Occipital lobe (tissue), 1 donor: ENCODE measurements at regions not wholly inside any gene's neighbourhood (a gene's known extent, or its start where the extent isn't known, plus 50 kb on each side); places are given as distances from the start of the nearest gene placed in this dataset.
"Not testable (repeated sequence)": the region's sequence is repeated elsewhere in the genome, so short reads cannot be mapped to it uniquely, and the experiment has no call there.

Experiments
- DNase-seq: peaks from one replicate; lab custom pipeline; 2025; lab: John Stamatoyannopoulos, UW

GRCh38 chr9:107856633-107857032 is 367.1 kb upstream of the KLF4 start:
- no peak for DNase-seq

DNA sequence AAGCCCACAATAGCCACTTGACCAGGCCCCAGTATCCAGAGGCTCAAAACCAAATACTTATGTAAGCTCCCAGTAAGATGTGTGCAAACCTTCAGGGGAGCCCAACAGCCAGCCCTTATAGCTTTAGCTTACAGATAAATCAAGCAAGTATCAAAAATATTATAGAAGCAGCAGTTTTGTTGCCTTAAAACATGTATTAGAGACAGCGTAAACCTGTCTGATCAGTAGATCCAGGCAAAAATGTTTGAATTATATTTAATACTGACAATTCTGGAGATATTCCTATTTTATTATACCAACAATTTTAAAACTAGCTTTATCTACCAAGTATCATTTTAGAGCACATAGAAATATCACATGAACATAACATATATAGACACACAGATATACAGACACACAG is 365.6 kb upstream of the KLF4 start:
- DNase-seq = no peak

- DNase-seq = no peak
Measured at GRCh38 chr9:107853461-107853860, 363.9 kb upstream of the KLF4 start.

GRCh38 chr9:107852891-107853290 is 363.3 kb upstream of the KLF4 start:
- no peak for DNase-seq

DNA sequence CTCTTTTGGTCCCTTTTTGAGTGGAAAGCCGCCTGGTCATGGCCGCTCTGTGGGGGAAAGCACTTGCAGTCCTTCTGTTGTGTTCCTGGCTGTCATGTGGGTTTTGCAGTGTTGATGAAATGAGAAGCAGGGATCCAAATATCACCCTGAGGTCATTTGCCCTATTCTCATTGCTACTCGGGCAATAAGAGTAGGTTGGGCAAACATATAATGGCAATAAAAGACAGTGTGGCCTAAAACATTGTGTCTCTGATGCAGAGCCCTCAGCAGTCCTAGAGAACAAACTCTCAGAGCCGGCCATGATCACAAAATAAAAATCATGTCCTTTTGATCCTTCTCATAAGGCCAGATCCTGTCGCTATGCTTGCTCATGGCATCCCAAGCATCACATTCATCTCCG is 361.1 kb upstream of the KLF4 start:
- no peak for DNase-seq

DNA sequence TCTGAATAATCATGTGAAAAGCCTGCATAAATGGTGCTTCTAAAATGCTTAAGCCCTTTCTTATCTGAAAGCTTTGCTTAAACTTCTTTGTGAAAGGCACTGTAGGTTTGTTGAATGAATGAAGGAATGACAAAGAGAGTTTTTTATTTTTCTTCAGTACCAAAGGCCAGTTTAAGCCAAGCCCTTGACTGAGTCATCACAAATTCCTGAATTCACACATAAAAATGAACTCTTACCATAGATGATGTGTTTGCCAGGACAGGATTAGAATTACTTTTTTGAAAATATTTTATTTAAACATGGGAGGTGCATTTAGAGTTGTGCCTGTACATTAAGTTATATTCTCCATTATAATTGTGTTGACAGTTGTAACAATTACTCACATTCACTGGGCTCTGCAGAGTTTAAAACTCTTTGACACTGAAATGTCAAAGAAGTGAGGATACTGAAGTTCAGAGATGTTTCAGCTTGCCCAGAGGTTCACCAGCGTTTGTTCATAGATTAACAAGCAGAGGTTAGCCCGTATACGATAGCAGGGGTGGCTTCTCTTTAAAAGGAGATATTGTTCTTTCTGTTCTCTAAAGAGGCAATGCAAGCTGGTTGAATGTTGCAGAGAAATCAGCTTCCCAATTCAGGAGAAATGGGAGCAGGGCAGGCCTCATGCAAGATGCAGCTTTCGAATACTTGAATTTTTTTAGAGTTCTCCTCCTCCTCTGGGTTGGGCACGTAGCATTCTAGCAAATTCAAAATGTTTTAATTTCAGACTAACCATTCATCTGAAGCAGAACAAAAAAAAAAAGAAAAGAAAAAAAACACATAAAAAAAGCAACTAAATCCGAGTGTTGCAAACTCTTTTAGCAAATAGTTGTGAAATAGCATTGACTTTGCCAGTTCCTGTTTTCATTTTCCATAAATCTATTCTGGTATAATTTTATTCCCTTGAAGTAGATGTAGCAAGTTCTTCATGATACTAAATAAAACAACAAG is 358.7 kb upstream of the KLF4 start:
- DNase-seq = no peak

- DNase-seq = no peak
Measured at GRCh38 chr9:107842530-107842929, 353.0 kb upstream of the KLF4 start.

GRCh38 chr9:107841076-107841475 is 351.5 kb upstream of the KLF4 start:
- no peak for DNase-seq

DNA sequence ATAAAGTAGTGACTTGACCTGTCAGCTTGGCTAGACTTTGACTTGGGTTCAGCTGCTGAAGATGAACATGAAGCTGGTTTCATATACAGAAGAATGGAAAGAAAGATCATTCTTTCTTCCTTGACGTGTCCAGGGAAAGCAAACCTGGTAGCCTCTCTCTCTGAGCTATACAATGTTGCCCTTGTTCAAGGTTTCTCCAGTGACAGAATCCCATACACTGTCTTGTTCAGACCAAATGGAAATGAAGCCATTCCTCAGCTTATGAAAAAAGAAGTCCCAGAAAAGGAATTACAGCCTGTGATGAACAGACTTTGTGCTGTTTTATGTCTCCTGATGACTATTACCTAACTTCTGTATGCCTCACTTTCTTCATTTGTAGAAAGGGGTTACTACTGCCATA is 349.8 kb upstream of the KLF4 start:
- no peak for DNase-seq

- no peak for DNase-seq
Measured at GRCh38 chr9:107838766-107839165, 349.2 kb upstream of the KLF4 start.

GRCh38 chr9:107836300-107836699 is 346.7 kb upstream of the KLF4 start:
- DNase-seq = no peak

DNA sequence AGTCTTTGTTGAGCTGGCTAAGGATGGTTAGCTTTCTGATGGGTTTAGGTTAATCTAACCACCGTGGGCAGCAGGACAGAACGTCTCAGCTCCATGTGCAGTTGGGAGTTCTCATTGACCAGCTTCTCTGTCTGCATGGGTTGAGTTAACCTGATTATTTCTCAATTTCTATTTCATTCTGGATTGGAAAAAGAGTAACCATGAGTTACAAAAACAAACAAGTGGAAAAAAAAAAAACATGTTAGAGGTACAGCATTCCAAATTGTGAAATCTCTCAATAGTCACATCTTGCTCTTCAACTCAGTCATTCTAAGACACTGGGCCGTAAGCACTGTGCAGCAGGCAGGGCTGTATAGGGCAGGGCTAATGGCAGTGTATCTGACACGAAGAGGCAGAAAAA is 343.7 kb upstream of the KLF4 start:
- no peak for DNase-seq

DNA sequence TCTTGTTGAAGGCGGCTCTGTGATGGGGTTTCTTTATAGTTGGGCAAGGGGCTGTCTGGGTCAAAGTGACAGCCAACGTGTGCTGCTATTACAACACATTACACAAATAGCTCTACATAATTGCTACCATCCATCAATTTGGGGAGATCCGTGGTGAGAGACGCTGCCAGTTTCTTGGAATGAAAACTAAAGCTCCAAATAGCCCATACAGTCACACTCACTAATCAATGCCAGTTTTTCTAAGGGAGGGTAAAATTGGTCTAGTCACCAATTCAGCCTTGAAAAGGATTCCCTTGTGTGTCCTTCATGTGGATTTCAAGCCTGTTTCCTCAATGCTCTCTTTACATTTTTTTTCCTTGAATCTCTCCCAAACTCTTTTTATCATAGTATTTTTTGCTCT is 343.3 kb upstream of the KLF4 start:
- no peak for DNase-seq

- no peak for DNase-seq
Measured at GRCh38 chr9:107830479-107830878, 340.9 kb upstream of the KLF4 start.

- no peak for DNase-seq
Measured at GRCh38 chr9:107827884-107828283, 338.3 kb upstream of the KLF4 start.

DNA sequence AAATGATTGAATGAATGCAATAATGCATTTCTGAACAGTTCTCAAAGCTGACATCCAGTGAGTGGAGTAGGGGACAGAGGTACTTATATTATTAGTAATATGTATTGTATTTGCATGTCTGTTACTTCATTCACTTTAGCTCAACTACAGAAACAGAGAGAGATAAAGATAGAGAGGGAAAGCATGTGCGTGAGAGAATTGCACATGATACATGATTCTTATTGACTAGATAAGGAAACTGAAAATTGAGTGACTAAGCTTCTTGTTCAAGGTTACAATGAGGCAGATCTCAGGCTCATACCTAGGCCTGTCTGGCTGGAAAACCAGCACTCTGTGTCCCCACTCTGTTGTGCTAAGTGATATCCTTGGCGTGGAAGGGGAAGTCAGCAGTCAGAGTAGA is 337.7 kb upstream of the KLF4 start:
- DNase-seq = no peak

DNA sequence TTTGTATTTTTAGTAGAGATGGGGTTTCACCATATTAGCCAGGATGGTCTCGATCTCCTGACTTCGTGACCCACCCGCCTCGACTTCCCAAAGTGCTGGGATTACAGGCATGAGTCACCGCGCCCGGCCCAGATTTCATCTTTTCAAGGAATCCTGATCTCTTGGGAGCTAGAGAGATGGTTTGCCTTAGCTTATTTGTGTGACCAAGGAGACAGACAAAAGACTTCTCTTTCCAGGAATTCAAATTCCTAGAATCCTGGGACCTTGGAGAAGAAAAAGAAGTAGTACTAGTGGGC is 337.1 kb upstream of the KLF4 start:
- not testable (repeated sequence) for DNase-seq

- DNase-seq = no peak
Measured at GRCh38 chr9:107824556-107824955, 335.0 kb upstream of the KLF4 start.

- DNase-seq = no peak
Measured at GRCh38 chr9:107819772-107820565, 330.4 kb upstream of the KLF4 start.

DNA sequence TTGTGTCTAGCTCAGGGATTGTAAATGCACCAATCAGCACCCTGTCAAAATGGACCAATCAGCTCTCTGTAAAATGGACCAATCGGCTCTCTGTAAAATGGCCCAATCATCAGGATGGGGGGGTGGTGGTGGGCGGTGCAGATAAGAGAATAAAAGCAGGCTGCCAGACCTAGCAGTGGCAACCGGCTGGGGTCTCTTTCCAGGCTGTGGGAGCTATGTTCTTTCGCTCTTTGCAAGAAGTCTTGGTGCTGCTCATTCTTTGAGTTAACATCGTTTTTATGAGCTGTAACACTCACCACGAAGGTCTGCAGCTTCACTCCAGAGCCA is 328.9 kb upstream of the KLF4 start:
- DNase-seq = not testable (repeated sequence)

DNA sequence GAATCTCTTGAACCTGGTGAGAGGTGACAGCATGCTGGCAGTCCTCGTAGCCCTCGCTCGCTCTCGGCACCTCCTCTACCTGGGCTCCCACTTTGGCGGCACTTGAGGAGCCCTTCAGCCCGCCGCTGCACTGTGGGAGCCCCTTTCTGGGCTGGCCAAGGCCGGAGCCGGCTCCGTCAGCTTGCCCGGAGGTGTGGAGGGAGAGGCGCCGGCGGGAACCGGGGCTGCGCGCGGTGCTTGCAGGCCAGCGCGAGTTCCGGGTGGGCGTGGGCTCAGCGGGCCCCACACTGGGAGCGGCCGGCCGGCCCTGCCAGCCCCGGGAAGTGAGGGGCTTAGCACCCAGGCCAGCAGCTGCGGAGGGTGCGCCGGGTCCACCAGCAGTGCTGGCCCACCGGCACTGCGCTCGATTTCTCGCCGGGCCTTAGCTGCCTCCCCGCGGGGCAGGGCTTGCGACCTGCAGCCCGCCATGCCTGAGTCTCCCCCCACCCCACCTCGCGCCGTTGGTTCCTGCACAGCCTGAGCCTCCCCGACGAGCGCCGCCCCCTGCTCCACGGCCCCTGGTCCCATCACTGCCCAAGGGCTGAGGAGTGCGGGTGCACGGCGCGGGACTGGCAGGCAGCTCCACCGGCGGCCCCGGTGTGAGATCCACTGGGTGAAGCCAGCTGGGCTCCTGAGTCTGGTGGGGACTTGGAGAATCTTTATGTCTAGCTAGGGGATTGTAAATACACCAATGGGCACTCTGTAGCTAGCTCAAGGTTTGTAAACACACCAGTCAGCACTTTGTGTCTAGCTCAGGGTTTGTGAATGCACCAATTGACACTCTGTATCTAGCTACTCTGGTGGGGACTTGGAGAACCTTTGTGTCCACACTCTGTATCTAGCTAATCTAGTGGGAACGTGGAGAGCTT is 328.3 kb upstream of the KLF4 start:
- DNase-seq = not testable (repeated sequence)

- no peak for DNase-seq
Measured at GRCh38 chr9:107816561-107817021, 327.0 kb upstream of the KLF4 start.
